Activated T-helper 17 cell treated with anti-CD3 and anti-CD28 coated beads, Interleukin-2, amount 50 U/mL, for 72 hours (primary cell): ENCODE measurements at regions not wholly inside any gene's neighbourhood (a gene's known extent, or its start where the extent isn't known, plus 50 kb on each side); places are given as distances from the start of the nearest gene placed in this dataset.

Source experiments
- ATAC-seq: fragments of 150-1000 bp; cut with Tn5 transposase; replicated peaks from 2 replicates; pipeline ENCODE4 v1.10.0; 2021; ENCODE audit warnings: mild to moderate bottlenecking, moderate library complexity
- H3K27ac Mint-ChIP-seq: one replicate; pipeline ENCODE4 v1.8.0; 2022; ENCODE audit warnings: mixed read lengths
- H3K27me3 Mint-ChIP-seq: one replicate; pipeline ENCODE4 v1.8.0; 2022; ENCODE audit warnings: mixed read lengths
- H3K36me3 Mint-ChIP-seq: one replicate; pipeline ENCODE4 v1.8.0; 2022; ENCODE audit warnings: low read depth, mild to moderate bottlenecking, mixed read lengths
- H3K4me1 Mint-ChIP-seq: one replicate; pipeline ENCODE4 v1.8.0; 2022; ENCODE audit warnings: mixed read lengths
- H3K4me3 Mint-ChIP-seq: one replicate; pipeline ENCODE4 v1.8.0; 2022; ENCODE audit warnings: mild to moderate bottlenecking, mixed read lengths
- H3K9me3 Mint-ChIP-seq: one replicate; pipeline ENCODE4 v1.8.0; 2022; ENCODE audit warnings: mixed read lengths

GRCh38 chr4:11298451-11298850, 130.2 kb downstream of the HS3ST1 start:
- Mint-ChIP-seq H3K27me3 (peaks cover 2% of the 10 kb centered on the region), H3K36me3 (no peaks in the 10 kb centered on the region), H3K27ac (no peak overlapping the region), H3K9me3 (peaks cover under 1% of the 10 kb centered on the region), H3K4me3 (no peak overlapping the region), H3K4me1 (no peaks in the 10 kb centered on the region)
- ATAC-seq, result no peak

GRCh38 chr4:11297627-11298026, 131.1 kb downstream of the HS3ST1 start:
- Mint-ChIP-seq H3K4me1 (no peaks in the 10 kb centered on the region), H3K27ac (no peak overlapping the region), H3K9me3 (no peaks in the 10 kb centered on the region), H3K27me3 (no peaks in the 10 kb centered on the region), H3K36me3 (no peaks in the 10 kb centered on the region), H3K4me3 (no peak overlapping the region)
- peak; percentile 51 for ATAC-seq

- Mint-ChIP-seq H3K4me1 (no peaks in the 10 kb centered on the region), H3K27ac (no peak overlapping the region), H3K36me3 (no peaks in the 10 kb centered on the region), H3K27me3 (no peaks in the 10 kb centered on the region), H3K9me3 (no peaks in the 10 kb centered on the region), H3K4me3 (no peak overlapping the region)
- peak; percentile 44 for ATAC-seq
These were observed 131.5 kb downstream of the HS3ST1 start for GRCh38 chr4:11297201-11297600.

DNA sequence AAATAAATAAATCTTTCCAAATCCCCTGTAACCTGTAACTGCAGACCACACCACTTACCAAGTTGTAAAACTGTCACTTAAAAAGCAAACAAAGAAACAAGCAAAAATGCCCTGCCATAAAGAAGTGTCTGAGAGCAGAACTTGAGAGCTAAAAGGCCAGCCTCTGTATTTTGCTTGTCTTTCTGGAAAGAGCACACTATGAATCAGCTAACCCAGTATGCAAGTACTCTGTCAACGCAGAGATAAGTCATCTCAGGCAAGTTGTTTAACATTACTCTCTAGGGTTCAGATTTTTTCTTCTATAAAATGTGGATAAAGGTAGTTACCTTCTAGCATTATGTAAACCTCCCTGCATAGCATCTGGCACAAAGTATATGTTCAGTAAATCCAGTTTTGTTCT, 134.8 kb downstream of the HS3ST1 start:
- no peak for ATAC-seq
- H3K4me1 Mint-ChIP-seq, result no peaks in the 10 kb centered on the region
- H3K9me3 Mint-ChIP-seq, result no peaks in the 10 kb centered on the region

DNA sequence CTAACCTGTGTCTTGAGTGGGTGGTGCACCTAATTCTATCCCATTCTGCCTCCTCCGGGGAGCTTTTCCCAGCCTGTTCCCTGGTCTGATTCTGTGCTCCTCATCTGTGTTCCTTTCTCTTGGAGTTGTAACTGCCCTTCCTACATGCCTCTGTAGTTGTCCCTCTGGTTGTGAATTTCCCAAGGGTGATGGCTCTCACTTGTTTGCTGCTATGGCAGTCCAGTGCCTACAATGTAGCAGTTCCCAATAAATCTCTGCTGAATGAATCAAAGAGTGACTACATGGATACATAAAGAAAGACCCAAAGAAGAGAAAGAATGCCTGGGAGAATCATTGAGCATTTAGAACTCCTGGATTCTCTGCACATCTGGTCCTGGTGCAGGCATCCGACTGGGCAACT, 141.6 kb downstream of the HS3ST1 start:
- no peaks in the 10 kb centered on the region for H3K36me3 Mint-ChIP-seq
- H3K27ac Mint-ChIP-seq, result no peak overlapping the region
- H3K9me3 Mint-ChIP-seq, result peaks cover 5% of the 10 kb centered on the region
- ATAC-seq, result no peak
- H3K4me1 Mint-ChIP-seq, result no peaks in the 10 kb centered on the region
- H3K4me3 Mint-ChIP-seq, result no peak overlapping the region
- peaks cover 4% of the 10 kb centered on the region for H3K27me3 Mint-ChIP-seq

More for the DNA sequence above, 134.8 kb downstream of the HS3ST1 start:
- H3K36me3 Mint-ChIP-seq, result no peaks in the 10 kb centered on the region
- H3K4me3 Mint-ChIP-seq, result no peak overlapping the region
- H3K27ac Mint-ChIP-seq, result no peak overlapping the region
- H3K27me3 Mint-ChIP-seq, result no peaks in the 10 kb centered on the region

GRCh38 chr4:11286533-11286932, 142.2 kb downstream of the HS3ST1 start:
- Mint-ChIP-seq H3K27me3 (peaks cover 4% of the 10 kb centered on the region), H3K9me3 (peaks cover 5% of the 10 kb centered on the region), H3K4me3 (no peak overlapping the region), H3K4me1 (no peaks in the 10 kb centered on the region), H3K27ac (no peak overlapping the region), H3K36me3 (no peaks in the 10 kb centered on the region)
- no peak for ATAC-seq

- Mint-ChIP-seq H3K4me3 (no peak overlapping the region), H3K9me3 (peaks cover 8% of the 10 kb centered on the region), H3K4me1 (no peaks in the 10 kb centered on the region), H3K36me3 (no peaks in the 10 kb centered on the region), H3K27me3 (peaks cover 14% of the 10 kb centered on the region), H3K27ac (no peak overlapping the region)
- ATAC-seq, result no peak
These were observed 147.0 kb downstream of the HS3ST1 start for GRCh38 chr4:11281720-11282119.

DNA sequence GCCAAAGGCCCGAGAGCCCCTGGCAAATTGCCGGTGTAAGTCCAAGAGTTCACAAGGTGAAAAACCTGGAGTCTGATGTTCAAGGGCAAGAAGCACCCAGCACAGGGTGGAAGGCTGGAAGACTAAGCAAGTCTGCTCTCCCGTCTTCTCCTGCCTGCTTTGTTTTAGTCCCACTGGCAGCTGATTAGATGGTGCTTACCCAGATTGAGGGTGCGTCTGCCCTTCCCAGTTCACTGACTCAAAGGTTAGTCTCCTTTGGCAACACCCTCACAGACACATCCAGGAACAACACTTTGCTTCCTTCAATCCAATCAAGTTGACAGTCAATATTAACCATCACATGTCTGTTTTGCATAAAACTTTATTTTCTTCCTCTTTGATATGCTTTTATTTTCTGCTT, 157.4 kb downstream of the HS3ST1 start:
- Mint-ChIP-seq H3K27me3 (peaks cover 7% of the 10 kb centered on the region), H3K4me1 (no peaks in the 10 kb centered on the region), H3K27ac (no peak overlapping the region), H3K4me3 (no peak overlapping the region), H3K9me3 (peaks cover 16% of the 10 kb centered on the region), H3K36me3 (no peaks in the 10 kb centered on the region)
- ATAC-seq, result no peak

DNA sequence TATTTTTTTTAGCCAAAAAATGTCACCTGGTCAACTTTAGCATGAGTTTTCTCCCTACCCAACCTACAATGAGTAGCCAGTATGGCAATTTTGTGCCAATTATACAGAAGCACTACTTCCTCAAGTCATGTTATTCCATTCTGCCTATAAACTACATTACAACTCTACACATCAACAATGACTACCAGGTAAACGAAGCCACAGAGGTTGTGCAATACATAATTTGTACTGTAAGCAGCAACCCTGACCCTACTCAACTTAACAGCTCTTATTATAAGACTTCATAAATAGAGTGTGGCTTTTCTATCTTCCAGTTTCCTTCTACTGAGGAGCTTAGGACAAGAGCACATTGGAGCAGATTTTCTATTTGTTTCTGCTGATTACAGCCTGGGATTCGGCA, 160.5 kb downstream of the HS3ST1 start:
- ATAC-seq, result no peak
- H3K9me3 Mint-ChIP-seq, result peaks cover 18% of the 10 kb centered on the region
- H3K27me3 Mint-ChIP-seq, result peaks cover 9% of the 10 kb centered on the region
- H3K36me3 Mint-ChIP-seq, result no peaks in the 10 kb centered on the region
- H3K4me1 Mint-ChIP-seq, result no peaks in the 10 kb centered on the region
- H3K4me3 Mint-ChIP-seq, result no peak overlapping the region
- H3K27ac Mint-ChIP-seq, result no peak overlapping the region

GRCh38 chr4:11264841-11265240, 163.9 kb downstream of the HS3ST1 start:
- Mint-ChIP-seq H3K4me1 (no peaks in the 10 kb centered on the region), H3K36me3 (no peaks in the 10 kb centered on the region), H3K9me3 (peaks cover 18% of the 10 kb centered on the region), H3K27me3 (peaks cover 6% of the 10 kb centered on the region), H3K4me3 (no peak overlapping the region), H3K27ac (no peak overlapping the region)
- no peak for ATAC-seq

GRCh38 chr4:11264346-11264745, 164.3 kb downstream of the HS3ST1 start:
- no peak overlapping the region for H3K4me3 Mint-ChIP-seq
- no peak overlapping the region for H3K27ac Mint-ChIP-seq
- peaks cover 18% of the 10 kb centered on the region for H3K9me3 Mint-ChIP-seq
- peaks cover 6% of the 10 kb centered on the region for H3K27me3 Mint-ChIP-seq
- H3K36me3 Mint-ChIP-seq, result no peaks in the 10 kb centered on the region
- ATAC-seq, result no peak
- no peaks in the 10 kb centered on the region for H3K4me1 Mint-ChIP-seq

- Mint-ChIP-seq H3K27me3 (peaks cover 4% of the 10 kb centered on the region), H3K27ac (no peak overlapping the region), H3K4me3 (no peak overlapping the region), H3K36me3 (no peaks in the 10 kb centered on the region), H3K4me1 (no peaks in the 10 kb centered on the region), H3K9me3 (peaks cover 17% of the 10 kb centered on the region)
- no peak for ATAC-seq
These were observed 165.5 kb downstream of the HS3ST1 start for GRCh38 chr4:11263208-11263607.

DNA sequence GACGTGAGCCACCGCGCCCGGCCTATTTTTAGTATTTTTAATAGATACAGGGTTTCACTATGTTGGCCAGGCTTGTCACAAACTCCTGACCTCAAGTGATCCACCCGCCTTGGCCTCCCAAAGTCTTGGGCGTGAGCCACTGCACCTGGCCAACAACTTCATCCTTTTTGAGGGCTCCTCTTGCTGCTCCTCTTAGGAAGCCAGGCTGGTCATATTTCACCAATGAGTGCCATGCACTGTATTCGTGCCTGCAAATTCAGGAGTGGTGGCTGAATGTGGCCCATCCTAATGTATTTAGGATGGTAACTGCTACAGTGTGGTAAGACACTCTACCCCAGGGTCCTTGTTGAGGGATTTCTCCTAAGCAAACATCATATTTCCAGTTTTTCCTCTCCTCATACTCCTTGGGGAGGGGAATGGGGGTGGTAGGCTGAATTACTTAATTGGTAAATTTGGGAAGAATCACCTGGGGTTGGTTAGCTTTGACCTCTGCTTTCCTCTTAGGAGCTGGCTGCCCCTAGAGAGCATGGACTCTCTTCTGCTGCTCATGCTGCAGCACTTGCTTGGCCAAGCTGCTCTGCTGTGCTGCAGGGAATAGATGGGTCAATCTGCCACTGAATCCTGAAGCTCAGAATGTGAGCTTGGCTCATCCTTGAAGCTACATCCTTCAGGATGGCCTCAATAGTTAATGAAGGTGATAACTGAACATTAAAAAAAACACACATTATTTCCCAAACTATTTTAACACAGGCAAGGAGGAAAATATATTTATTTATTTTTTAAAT, 167.4 kb downstream of the HS3ST1 start:
- Mint-ChIP-seq H3K27ac (no peak overlapping the region), H3K27me3 (peaks cover 2% of the 10 kb centered on the region), H3K36me3 (no peaks in the 10 kb centered on the region), H3K4me3 (no peak overlapping the region), H3K4me1 (no peaks in the 10 kb centered on the region), H3K9me3 (peaks cover 2% of the 10 kb centered on the region)
- ATAC-seq, result no peak

DNA sequence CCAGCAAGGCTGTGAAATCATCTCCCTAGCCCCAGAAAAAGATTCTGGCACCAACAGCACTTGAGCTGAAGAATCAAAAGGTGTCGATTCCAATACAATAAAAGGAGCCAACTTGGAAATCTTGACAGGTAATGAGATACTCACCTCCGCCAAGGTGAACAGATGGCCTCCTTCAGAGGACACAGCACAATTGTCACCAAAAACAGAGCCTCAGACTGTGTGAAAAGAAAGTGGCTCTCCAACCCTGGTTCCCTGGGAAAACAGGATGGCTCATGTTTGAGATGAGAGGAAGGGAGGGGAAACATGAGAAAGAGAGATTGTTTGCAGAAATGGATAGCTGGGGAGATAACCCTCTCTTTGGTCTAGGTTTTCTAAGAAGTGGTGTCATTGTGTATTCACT, 168.9 kb downstream of the HS3ST1 start:
- H3K27me3 Mint-ChIP-seq, result no peaks in the 10 kb centered on the region
- no peaks in the 10 kb centered on the region for H3K36me3 Mint-ChIP-seq
- H3K4me3 Mint-ChIP-seq, result no peak overlapping the region
- ATAC-seq, result no peak
- H3K9me3 Mint-ChIP-seq, result no peaks in the 10 kb centered on the region
- H3K27ac Mint-ChIP-seq, result no peak overlapping the region
- H3K4me1 Mint-ChIP-seq, result no peaks in the 10 kb centered on the region

DNA sequence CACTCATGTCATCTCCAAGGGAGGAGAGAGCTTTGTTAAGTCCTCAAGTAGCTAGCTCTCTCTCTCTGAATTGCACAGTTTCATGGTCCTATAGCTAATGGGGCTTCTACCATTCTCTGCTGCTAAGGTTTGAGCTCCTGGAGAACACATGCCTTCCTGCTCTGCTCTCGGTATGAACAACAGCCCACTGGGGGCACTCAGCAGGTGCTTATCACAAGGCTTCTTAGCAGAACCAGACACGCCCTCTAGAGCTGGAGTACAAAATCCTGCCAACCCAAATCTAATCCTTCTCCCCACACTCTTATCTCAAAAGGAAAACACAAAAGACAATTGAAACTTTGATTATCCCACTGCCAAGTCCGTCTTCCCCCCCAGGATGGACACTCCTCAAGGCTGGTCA, 176.5 kb downstream of the HS3ST1 start:
- H3K36me3 Mint-ChIP-seq, result no peaks in the 10 kb centered on the region
- H3K27ac Mint-ChIP-seq, result no peak overlapping the region
- peaks cover 3% of the 10 kb centered on the region for H3K27me3 Mint-ChIP-seq
- no peak for ATAC-seq
- peaks cover 8% of the 10 kb centered on the region for H3K9me3 Mint-ChIP-seq
- no peak overlapping the region for H3K4me3 Mint-ChIP-seq
- H3K4me1 Mint-ChIP-seq, result no peaks in the 10 kb centered on the region

GRCh38 chr4:11250510-11250909, 178.2 kb downstream of the HS3ST1 start:
- H3K27ac Mint-ChIP-seq, result no peak overlapping the region
- no peak for ATAC-seq
- H3K27me3 Mint-ChIP-seq, result peaks cover 3% of the 10 kb centered on the region
- peaks cover 8% of the 10 kb centered on the region for H3K9me3 Mint-ChIP-seq
- H3K36me3 Mint-ChIP-seq, result no peaks in the 10 kb centered on the region
- no peak overlapping the region for H3K4me3 Mint-ChIP-seq
- H3K4me1 Mint-ChIP-seq, result no peaks in the 10 kb centered on the region
